ENCODE measurements at regions not wholly inside any gene's neighbourhood (a gene's known extent, or its start where the extent isn't known, plus 50 kb on each side); places are given as distances from the start of the nearest gene placed in this dataset.

- Histone ChIP-seq H3K36me3 (ENCODE audit: control insufficient read depth in 1 of 2, insufficient read depth in 2 of 2, low read length in 2 of 2) (no peaks in the 10 kb centered on the region), H3K4ac (ENCODE audit: low read depth, low read length) (no peak overlapping the region), H3K4me1 (ENCODE audit: control insufficient read depth in 1 of 2, insufficient read depth in 2 of 2, low read length in 2 of 2) (no peaks in the 10 kb centered on the region), H3K18ac (ENCODE audit: low read length) (no peak overlapping the region), H2BK5ac (ENCODE audit: low read depth, low read length, poor library complexity) (no peak overlapping the region), H2AFZ (ENCODE audit: insufficient read depth, low read length, poor library complexity) (no peak overlapping the region), H2BK120ac (ENCODE audit: insufficient read depth, low read length, poor library complexity) (no peak overlapping the region), H4K8ac (ENCODE audit: low read depth, low read length) (no peak overlapping the region), H3K79me2 (ENCODE audit: control insufficient read depth, insufficient read depth, low read length, poor library complexity) (no peaks in the 10 kb centered on the region), H3K9me3 (ENCODE audit: insufficient read depth, low read depth, low read length) (no peaks in the 10 kb centered on the region), H3K4me2 (ENCODE audit: low read length) (no peak overlapping the region), H3K27ac (ENCODE audit: low read depth, low read length) (no peak overlapping the region), H2AK5ac (ENCODE audit: low read length) (no peak overlapping the region), H3K4me3 (ENCODE audit: low read depth, low read length) (no peak overlapping the region), H3K14ac (ENCODE audit: low read length) (no peak overlapping the region), H4K91ac (ENCODE audit: low read depth, low read length) (no peak overlapping the region), H3K27me3 (ENCODE audit: insufficient read depth, low read length) (no peaks in the 10 kb centered on the region), H3K23ac (ENCODE audit: low read length) (no peak overlapping the region), H3K9ac (ENCODE audit: low read length) (no peak overlapping the region), H2BK12ac (ENCODE audit: low read length) (no peak overlapping the region), H4K12ac (ENCODE audit: low read depth, low read length) (no peak overlapping the region), H3K79me1 (ENCODE audit: low read length) (no peaks in the 10 kb centered on the region)
- WGBS (ENCODE audit: extremely low coverage, insufficient coverage, insufficient read length) = no CpG with 5 or more reads among the region's 5 CpGs
- DNase-seq = no peak
Observed at GRCh38 chr7:26514633-26515032, 223.0 kb downstream of the SNX10 start.

- no peak overlapping the region for H4K12ac ChIP-seq (ENCODE audit: low read depth, low read length)
- WGBS (ENCODE audit: extremely low coverage, insufficient coverage, insufficient read length) = no CpG with 5 or more reads among the region's 8 CpGs
- H2AFZ ChIP-seq (ENCODE audit: insufficient read depth, low read length, poor library complexity) = no peak overlapping the region
- H2BK12ac ChIP-seq (ENCODE audit: low read length) = no peak overlapping the region
- no peaks in the 10 kb centered on the region for H3K4me1 ChIP-seq (ENCODE audit: control insufficient read depth in 1 of 2, insufficient read depth in 2 of 2, low read length in 2 of 2)
- no peaks in the 10 kb centered on the region for H3K79me1 ChIP-seq (ENCODE audit: low read length)
- H3K79me2 ChIP-seq (ENCODE audit: control insufficient read depth, insufficient read depth, low read length, poor library complexity) = no peaks in the 10 kb centered on the region
- no peak overlapping the region for H2AK5ac ChIP-seq (ENCODE audit: low read length)
- H3K9me3 ChIP-seq (ENCODE audit: insufficient read depth, low read depth, low read length) = no peaks in the 10 kb centered on the region
- no peaks in the 10 kb centered on the region for H3K27me3 ChIP-seq (ENCODE audit: insufficient read depth, low read length)
- no peak overlapping the region for H2BK5ac ChIP-seq (ENCODE audit: low read depth, low read length, poor library complexity)
- no peak overlapping the region for H3K27ac ChIP-seq (ENCODE audit: low read depth, low read length)
- H3K4ac ChIP-seq (ENCODE audit: low read depth, low read length) = no peak overlapping the region
- H2BK120ac ChIP-seq (ENCODE audit: insufficient read depth, low read length, poor library complexity) = no peak overlapping the region
- H3K9ac ChIP-seq (ENCODE audit: low read length) = no peak overlapping the region
- no peak overlapping the region for H4K8ac ChIP-seq (ENCODE audit: low read depth, low read length)
- H3K4me3 ChIP-seq (ENCODE audit: low read depth, low read length) = no peak overlapping the region
- H3K18ac ChIP-seq (ENCODE audit: low read length) = no peak overlapping the region
- H3K36me3 ChIP-seq (ENCODE audit: control insufficient read depth in 1 of 2, insufficient read depth in 2 of 2, low read length in 2 of 2) = no peaks in the 10 kb centered on the region
- H4K91ac ChIP-seq (ENCODE audit: low read depth, low read length) = no peak overlapping the region
- DNase-seq = no peak
- no peak overlapping the region for H3K4me2 ChIP-seq (ENCODE audit: low read length)
- H3K14ac ChIP-seq (ENCODE audit: low read length) = no peak overlapping the region
- no peak overlapping the region for H3K23ac ChIP-seq (ENCODE audit: low read length)
Observed at GRCh38 chr7:26515314-26515842, 223.7 kb downstream of the SNX10 start.

GRCh38 chr7:26520483-26520882 lies 228.8 kb downstream of the SNX10 start:
- Histone ChIP-seq H3K14ac (ENCODE audit: low read length) (no peak overlapping the region), H2BK120ac (ENCODE audit: insufficient read depth, low read length, poor library complexity) (no peak overlapping the region), H3K27ac (ENCODE audit: low read depth, low read length) (no peak overlapping the region), H3K4me1 (ENCODE audit: control insufficient read depth in 1 of 2, insufficient read depth in 2 of 2, low read length in 2 of 2) (no peaks in the 10 kb centered on the region), H3K79me2 (ENCODE audit: control insufficient read depth, insufficient read depth, low read length, poor library complexity) (no peaks in the 10 kb centered on the region), H3K9ac (ENCODE audit: low read length) (no peak overlapping the region), H3K36me3 (ENCODE audit: control insufficient read depth in 1 of 2, insufficient read depth in 2 of 2, low read length in 2 of 2) (no peaks in the 10 kb centered on the region), H3K9me3 (ENCODE audit: insufficient read depth, low read depth, low read length) (no peaks in the 10 kb centered on the region), H2BK5ac (ENCODE audit: low read depth, low read length, poor library complexity) (no peak overlapping the region), H4K12ac (ENCODE audit: low read depth, low read length) (no peak overlapping the region), H3K18ac (ENCODE audit: low read length) (no peak overlapping the region), H4K91ac (ENCODE audit: low read depth, low read length) (no peak overlapping the region), H4K8ac (ENCODE audit: low read depth, low read length) (no peak overlapping the region), H3K4ac (ENCODE audit: low read depth, low read length) (no peak overlapping the region), H3K27me3 (ENCODE audit: insufficient read depth, low read length) (no peaks in the 10 kb centered on the region), H2AK5ac (ENCODE audit: low read length) (no peak overlapping the region), H3K4me3 (ENCODE audit: low read depth, low read length) (no peak overlapping the region), H3K23ac (ENCODE audit: low read length) (no peak overlapping the region), H2BK12ac (ENCODE audit: low read length) (no peak overlapping the region), H2AFZ (ENCODE audit: insufficient read depth, low read length, poor library complexity) (no peak overlapping the region), H3K79me1 (ENCODE audit: low read length) (no peaks in the 10 kb centered on the region), H3K4me2 (ENCODE audit: low read length) (no peak overlapping the region)
- DNase-seq = no peak
- WGBS (ENCODE audit: extremely low coverage, insufficient coverage, insufficient read length) = no CpG with 5 or more reads among the region's 3 CpGs

GRCh38 chr7:26522633-26523032 lies 231.0 kb downstream of the SNX10 start:
- Histone ChIP-seq H4K91ac (ENCODE audit: low read depth, low read length) (no peak overlapping the region), H3K9ac (ENCODE audit: low read length) (no peak overlapping the region), H2AFZ (ENCODE audit: insufficient read depth, low read length, poor library complexity) (no peak overlapping the region), H3K36me3 (ENCODE audit: control insufficient read depth in 1 of 2, insufficient read depth in 2 of 2, low read length in 2 of 2) (no peaks in the 10 kb centered on the region), H3K4me2 (ENCODE audit: low read length) (no peak overlapping the region), H2AK5ac (ENCODE audit: low read length) (no peak overlapping the region), H3K27me3 (ENCODE audit: insufficient read depth, low read length) (no peaks in the 10 kb centered on the region), H3K23ac (ENCODE audit: low read length) (no peak overlapping the region), H3K4ac (ENCODE audit: low read depth, low read length) (no peak overlapping the region), H3K14ac (ENCODE audit: low read length) (no peak overlapping the region), H3K27ac (ENCODE audit: low read depth, low read length) (no peak overlapping the region), H3K79me1 (ENCODE audit: low read length) (no peaks in the 10 kb centered on the region), H2BK12ac (ENCODE audit: low read length) (no peak overlapping the region), H4K8ac (ENCODE audit: low read depth, low read length) (no peak overlapping the region), H4K12ac (ENCODE audit: low read depth, low read length) (no peak overlapping the region), H3K18ac (ENCODE audit: low read length) (no peak overlapping the region), H3K79me2 (ENCODE audit: control insufficient read depth, insufficient read depth, low read length, poor library complexity) (no peaks in the 10 kb centered on the region), H2BK120ac (ENCODE audit: insufficient read depth, low read length, poor library complexity) (no peak overlapping the region), H2BK5ac (ENCODE audit: low read depth, low read length, poor library complexity) (no peak overlapping the region), H3K9me3 (ENCODE audit: insufficient read depth, low read depth, low read length) (no peaks in the 10 kb centered on the region), H3K4me1 (ENCODE audit: control insufficient read depth in 1 of 2, insufficient read depth in 2 of 2, low read length in 2 of 2) (no peaks in the 10 kb centered on the region), H3K4me3 (ENCODE audit: low read depth, low read length) (no peak overlapping the region)
- no peak for DNase-seq
- no CpG with 5 or more reads among the region's 1 CpG for WGBS (ENCODE audit: extremely low coverage, insufficient coverage, insufficient read length)

Data from trophoblast cell (in vitro differentiated cells and primary cell).